ENCODE measurements at regions not wholly inside any gene's neighbourhood (a gene's known extent, or its start where the extent isn't known, plus 50 kb on each side); places are given as distances from the start of the nearest gene placed in this dataset.
"Not testable (repeated sequence)": the region's sequence is repeated elsewhere in the genome, so short reads cannot be mapped to it uniquely, and the experiment has no call there.

- no peaks in the 10 kb centered on the region for H3K36me3 Mint-ChIP-seq (ENCODE audit: low read depth)
- H3K9me3 Mint-ChIP-seq: no peaks in the 10 kb centered on the region
- TF ChIP-seq, protein P1, sequence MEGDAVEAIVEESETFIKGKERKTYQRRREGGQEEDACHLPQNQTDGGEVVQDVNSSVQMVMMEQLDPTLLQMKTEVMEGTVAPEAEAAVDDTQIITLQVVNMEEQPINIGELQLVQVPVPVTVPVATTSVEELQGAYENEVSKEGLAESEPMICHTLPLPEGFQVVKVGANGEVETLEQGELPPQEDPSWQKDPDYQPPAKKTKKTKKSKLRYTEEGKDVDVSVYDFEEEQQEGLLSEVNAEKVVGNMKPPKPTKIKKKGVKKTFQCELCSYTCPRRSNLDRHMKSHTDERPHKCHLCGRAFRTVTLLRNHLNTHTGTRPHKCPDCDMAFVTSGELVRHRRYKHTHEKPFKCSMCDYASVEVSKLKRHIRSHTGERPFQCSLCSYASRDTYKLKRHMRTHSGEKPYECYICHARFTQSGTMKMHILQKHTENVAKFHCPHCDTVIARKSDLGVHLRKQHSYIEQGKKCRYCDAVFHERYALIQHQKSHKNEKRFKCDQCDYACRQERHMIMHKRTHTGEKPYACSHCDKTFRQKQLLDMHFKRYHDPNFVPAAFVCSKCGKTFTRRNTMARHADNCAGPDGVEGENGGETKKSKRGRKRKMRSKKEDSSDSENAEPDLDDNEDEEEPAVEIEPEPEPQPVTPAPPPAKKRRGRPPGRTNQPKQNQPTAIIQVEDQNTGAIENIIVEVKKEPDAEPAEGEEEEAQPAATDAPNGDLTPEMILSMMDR (IDR thresholded peaks at IDR 0.05): no peak
- H3K27me3 Mint-ChIP-seq (ENCODE audit: low read depth, poor library complexity): peaks cover 14% of the 10 kb centered on the region
- no peak for DNase-seq
- H3K27ac Mint-ChIP-seq: no peak overlapping the region
- H3K4me3 Mint-ChIP-seq: no peak overlapping the region
- H3K4me1 Mint-ChIP-seq: no peaks in the 10 kb centered on the region
These were observed 587.5 kb upstream of the LCORL start for GRCh38 chr4:18608908-18609533.

DNA sequence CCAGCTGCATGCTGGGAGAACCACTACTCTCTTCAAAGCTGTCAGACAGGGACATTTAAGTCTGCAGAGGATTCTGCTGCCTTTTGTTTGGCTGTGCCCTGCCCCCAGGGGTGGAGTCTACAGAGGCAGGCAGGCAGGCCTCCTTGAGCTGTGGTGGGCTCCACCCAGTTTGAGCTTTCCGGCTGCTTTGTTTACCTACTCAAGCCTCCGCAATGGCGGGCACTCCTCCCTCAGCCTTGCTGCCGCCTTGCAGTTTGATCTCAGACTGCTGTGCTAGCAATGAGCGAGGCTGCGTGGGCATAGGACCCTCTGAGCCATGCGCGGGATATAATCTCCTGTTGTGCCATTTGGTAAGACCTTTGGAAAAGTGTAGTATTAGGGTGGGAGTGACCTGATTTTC, 581.1 kb upstream of the LCORL start:
- not testable (repeated sequence) for H3K36me3 Mint-ChIP-seq (ENCODE audit: low read depth); H3K4me3 Mint-ChIP-seq; H3K27me3 Mint-ChIP-seq (ENCODE audit: low read depth, poor library complexity); H3K27ac Mint-ChIP-seq; H3K4me1 Mint-ChIP-seq; DNase-seq
- peaks cover 33% of the 10 kb centered on the region for H3K9me3 Mint-ChIP-seq

DNA sequence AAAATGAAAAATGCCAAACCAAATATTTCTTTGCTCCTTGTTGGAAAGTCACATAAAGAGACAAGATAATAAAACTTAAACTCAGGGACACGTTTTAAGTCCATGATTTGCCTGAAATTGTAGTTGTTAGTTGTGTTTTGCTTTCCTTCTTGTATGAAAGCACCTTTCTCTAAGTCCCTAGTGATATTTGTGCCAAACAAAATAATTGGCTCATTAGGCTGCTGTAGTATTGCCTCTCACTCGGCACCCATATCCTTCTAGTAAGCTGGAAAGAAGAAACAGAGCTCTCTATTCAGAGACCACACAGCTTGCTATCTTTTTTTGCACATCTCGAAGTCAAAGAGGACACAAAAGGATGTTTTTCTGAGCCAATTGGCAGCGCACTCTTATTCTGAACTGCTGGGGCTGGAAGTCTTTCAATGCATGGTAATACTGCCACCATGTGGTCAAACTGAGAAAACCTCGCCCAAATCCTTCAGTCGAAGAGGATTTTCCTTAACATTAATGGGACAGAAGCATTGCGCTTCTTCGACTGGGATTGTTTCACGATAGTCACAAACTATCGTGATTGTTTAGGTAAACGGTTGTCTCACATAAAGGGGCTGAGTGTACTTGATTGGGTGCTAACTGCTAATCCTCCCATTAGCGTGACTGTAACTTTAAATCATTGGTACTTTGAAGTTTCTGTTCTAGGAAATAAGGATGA, 571.9 kb upstream of the LCORL start:
- Mint-ChIP-seq H3K36me3 (ENCODE audit: low read depth) (no peaks in the 10 kb centered on the region), H3K4me1 (peaks cover 6% of the 10 kb centered on the region), H3K27ac (no peak overlapping the region), H3K27me3 (ENCODE audit: low read depth, poor library complexity) (peaks cover 3% of the 10 kb centered on the region), H3K9me3 (peaks cover 4% of the 10 kb centered on the region), H3K4me3 (peak overlapping the region; percentile 49)
- TF ChIP-seq, protein P1 (IDR thresholded peaks at IDR 0.05): peak; percentile 78
- DNase-seq: peak; percentile 50

DNA sequence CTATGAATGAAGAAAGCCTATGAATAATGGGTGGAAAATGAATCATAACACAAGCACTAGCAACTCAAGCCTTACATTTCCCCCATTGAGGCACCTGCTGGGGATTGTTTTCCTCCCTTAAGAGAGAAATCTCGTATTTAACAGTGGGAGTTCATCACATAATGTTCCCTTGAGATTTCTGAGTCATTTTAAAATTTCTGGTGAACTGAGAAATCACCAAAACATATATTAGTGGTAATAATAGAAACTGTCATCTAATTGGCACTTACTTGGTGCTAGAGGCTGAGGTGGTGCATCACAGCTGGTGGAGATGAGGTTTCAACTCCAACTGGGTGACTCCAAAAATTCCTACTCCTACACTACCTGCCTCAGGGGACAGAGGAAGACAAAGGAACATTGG, 561.3 kb upstream of the LCORL start:
- no peak overlapping the region for H3K27ac Mint-ChIP-seq
- DNase-seq: no peak
- no peak overlapping the region for H3K4me3 Mint-ChIP-seq
- H3K27me3 Mint-ChIP-seq (ENCODE audit: low read depth, poor library complexity): peaks cover 9% of the 10 kb centered on the region
- no peaks in the 10 kb centered on the region for H3K36me3 Mint-ChIP-seq (ENCODE audit: low read depth)
- H3K4me1 Mint-ChIP-seq: no peaks in the 10 kb centered on the region
- no peaks in the 10 kb centered on the region for H3K9me3 Mint-ChIP-seq
- TF ChIP-seq, protein P1 (IDR thresholded peaks at IDR 0.05): no peak

- H3K27me3 Mint-ChIP-seq (ENCODE audit: low read depth, poor library complexity): peaks cover 3% of the 10 kb centered on the region
- H3K36me3 Mint-ChIP-seq (ENCODE audit: low read depth): no peaks in the 10 kb centered on the region
- H3K27ac Mint-ChIP-seq: no peak overlapping the region
- H3K9me3 Mint-ChIP-seq: no peaks in the 10 kb centered on the region
- no peak overlapping the region for H3K4me3 Mint-ChIP-seq
- TF ChIP-seq, protein P1 (IDR thresholded peaks at IDR 0.05): no peak
- H3K4me1 Mint-ChIP-seq: no peaks in the 10 kb centered on the region
- DNase-seq: no peak
These were observed 556.8 kb upstream of the LCORL start for GRCh38 chr4:18578307-18578706.

DNA sequence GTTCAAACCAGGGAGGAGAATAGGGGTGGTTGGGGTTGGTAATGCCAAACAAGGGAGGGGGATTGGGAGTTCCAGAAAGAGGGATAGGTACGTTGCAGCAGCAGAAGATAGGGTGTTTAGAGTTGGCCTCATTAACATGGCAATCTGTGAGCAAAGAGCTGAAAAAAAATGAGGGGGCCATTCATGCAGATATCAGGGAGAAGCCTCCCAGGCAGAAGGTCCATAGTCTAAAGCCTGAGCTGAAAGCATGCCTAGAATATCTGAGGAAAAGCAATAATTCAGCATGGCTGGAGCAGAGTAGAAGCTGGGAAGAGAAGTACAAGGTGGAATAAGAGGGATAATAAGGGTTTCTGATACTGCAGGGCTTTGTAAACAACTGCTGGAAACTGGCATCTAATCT, 550.9 kb upstream of the LCORL start:
- TF ChIP-seq, protein P1 (IDR thresholded peaks at IDR 0.05): no peak
- Mint-ChIP-seq H3K4me1 (peaks cover 18% of the 10 kb centered on the region), H3K27me3 (ENCODE audit: low read depth, poor library complexity) (peaks cover 7% of the 10 kb centered on the region), H3K27ac (no peak overlapping the region), H3K4me3 (no peak overlapping the region), H3K9me3 (no peaks in the 10 kb centered on the region), H3K36me3 (ENCODE audit: low read depth) (no peaks in the 10 kb centered on the region)
- no peak for DNase-seq
